H9 (cell line): ENCODE measurements at regions not wholly inside any gene's neighbourhood (a gene's known extent, or its start where the extent isn't known, plus 50 kb on each side); places are given as distances from the start of the nearest gene placed in this dataset.

Source experiments
- DNase-seq: peaks from one replicate; pipeline ENCODE4 v3.0.0-alpha.2; 2017
- H2AFZ ChIP-seq: one replicate; pipeline ENCODE4 v1.6.1; 2013; ENCODE audit warnings: mild to moderate bottlenecking, low read length, control low read depth, moderate library complexity
- H2AK5ac ChIP-seq: 2 replicates; pipeline ENCODE4 v1.6.1; 2013; ENCODE audit warnings: low read length, control low read depth, mixed read lengths; ENCODE audit not compliant: insufficient read length
- H2BK120ac ChIP-seq: one replicate; pipeline ENCODE4 v1.6.1; 2013; ENCODE audit warnings: low read depth, mild to moderate bottlenecking, low read length, control low read depth, inconsistent platforms; ENCODE audit not compliant: poor library complexity, severe bottlenecking
- H2BK12ac ChIP-seq: 2 replicates; pipeline ENCODE4 v1.6.1; 2013; ENCODE audit warnings: low read length, control low read depth, mixed read lengths, low read depth; ENCODE audit not compliant: insufficient read length
- H2BK15ac ChIP-seq: 2 replicates; pipeline ENCODE4 v1.6.1; 2013; ENCODE audit warnings: low read depth, low read length, control low read depth
- H2BK20ac ChIP-seq: one replicate; pipeline ENCODE4 v1.6.1; 2013; ENCODE audit warnings: low read depth, mild to moderate bottlenecking, low read length, control low read depth, inconsistent platforms; ENCODE audit not compliant: poor library complexity, severe bottlenecking
- H2BK5ac ChIP-seq: 2 replicates; pipeline ENCODE4 v1.6.1; 2013; ENCODE audit warnings: low read length, control low read depth, mixed read lengths; ENCODE audit not compliant: insufficient read length
- H3K14ac ChIP-seq: 2 replicates; pipeline ENCODE4 v1.6.1; 2013; ENCODE audit warnings: low read length, control low read depth; ENCODE audit not compliant: insufficient read depth
- H3K18ac ChIP-seq: 2 replicates; pipeline ENCODE4 v1.6.1; 2013; ENCODE audit warnings: low read depth, mild to moderate bottlenecking, mixed read lengths, low read length, control low read depth; ENCODE audit not compliant: insufficient read length
- H3K23ac ChIP-seq: 2 replicates; pipeline ENCODE4 v1.6.1; 2013; ENCODE audit warnings: low read length, control low read depth, mixed read lengths, low read depth; ENCODE audit not compliant: insufficient read length
- H3K23me2 ChIP-seq: 2 replicates; pipeline ENCODE4 v1.6.1; 2013; ENCODE audit warnings: low read depth, mild to moderate bottlenecking, mixed read lengths, low read length, control low read depth; ENCODE audit not compliant: insufficient read length, poor library complexity, severe bottlenecking
- H3K27ac ChIP-seq: 2 replicates; pipeline ENCODE4 v1.5.1; 2013; ENCODE audit warnings: low read length, control low read depth, mixed read lengths, low read depth; ENCODE audit not compliant: insufficient read length
- H3K27me3 ChIP-seq: 2 replicates; pipeline ENCODE4 v1.6.1; 2013; ENCODE audit warnings: low read length, control low read depth, inconsistent platforms; ENCODE audit not compliant: insufficient read depth
- H3K4ac ChIP-seq: 2 replicates; pipeline ENCODE4 v1.6.1; 2013; ENCODE audit warnings: low read depth, mild to moderate bottlenecking, control low read depth, inconsistent platforms, low read length, moderate library complexity
- H3K4me1 ChIP-seq: 2 replicates; pipeline ENCODE4 v1.6.1; 2013; ENCODE audit warnings: low read length, control low read depth, inconsistent platforms; ENCODE audit not compliant: insufficient read depth
- H3K4me2 ChIP-seq: 2 replicates; pipeline ENCODE4 v1.6.1; 2013; ENCODE audit warnings: low read length, control low read depth, mixed read lengths; ENCODE audit not compliant: insufficient read length, insufficient read depth
- H3K56ac ChIP-seq: 2 replicates; pipeline ENCODE4 v1.6.1; 2013; ENCODE audit warnings: low read depth, mild to moderate bottlenecking, mixed read lengths, low read length, control low read depth; ENCODE audit not compliant: insufficient read length
- H3K79me1 ChIP-seq: 2 replicates; pipeline ENCODE4 v1.6.1; 2013; ENCODE audit warnings: low read depth, mild to moderate bottlenecking, moderate library complexity, low read length, control low read depth, inconsistent platforms; ENCODE audit not compliant: insufficient read depth, poor library complexity, severe bottlenecking
- H3K79me2 ChIP-seq: 2 replicates; pipeline ENCODE4 v1.6.1; 2013; ENCODE audit warnings: low read length, control low read depth, inconsistent platforms; ENCODE audit not compliant: insufficient read depth
- H3K9ac ChIP-seq: 2 replicates; pipeline ENCODE4 v1.6.1; 2013; ENCODE audit warnings: low read length, control low read depth, mixed read lengths; ENCODE audit not compliant: insufficient read length; ENCODE audit errors: extremely low read depth
- H3K9me3 ChIP-seq: one replicate; pipeline ENCODE4 v1.6.1; 2013; ENCODE audit warnings: low read depth, low read length, inconsistent platforms; ENCODE audit not compliant: control insufficient read depth
- H3T11ph ChIP-seq: one replicate; pipeline ENCODE4 v1.6.1; 2013; ENCODE audit warnings: mild to moderate bottlenecking, low read length, control low read depth, inconsistent platforms
- H4K20me1 ChIP-seq: one replicate; pipeline ENCODE4 v1.6.1; 2013; ENCODE audit not compliant: control insufficient read depth, insufficient read length, insufficient read depth
- H4K5ac ChIP-seq: 2 replicates; pipeline ENCODE4 v1.6.1; 2013; ENCODE audit warnings: low read depth, mild to moderate bottlenecking, mixed read lengths, low read length, control low read depth; ENCODE audit not compliant: insufficient read length
- H4K8ac ChIP-seq: replicated peaks from 2 replicates; pipeline ENCODE4 v1.6.1; 2013; ENCODE audit warnings: low read length, control low read depth, mixed read lengths, low read depth; ENCODE audit not compliant: insufficient read length
- H4K91ac ChIP-seq: 2 replicates; pipeline ENCODE4 v1.6.1; 2013; ENCODE audit warnings: low read depth, mild to moderate bottlenecking, moderate library complexity, mixed read lengths, low read length, control low read depth; ENCODE audit not compliant: insufficient read length
- H3K27ac Mint-ChIP-seq, 3 experiments: 2 replicates in 2 of 3; 3 replicates in 1 of 3; pipeline ENCODE4 v1.8.0; 2020 to 2021; ENCODE audit warnings: mixed read lengths in 3 of 3, mild to moderate bottlenecking in 1 of 3, moderate library complexity in 1 of 3
- H3K27me3 Mint-ChIP-seq: 2 replicates; pipeline ENCODE4 v1.8.0; 2021; ENCODE audit warnings: low read depth, mild to moderate bottlenecking, moderate library complexity, mixed read lengths
- H3K36me3 Mint-ChIP-seq, 3 experiments: 2 replicates in 2 of 3; 3 replicates in 1 of 3; pipeline ENCODE4 v1.8.0; 2020 to 2021; ENCODE audit warnings: low read depth in 3 of 3, mixed read lengths in 3 of 3; ENCODE audit not compliant: insufficient read depth in 1 of 3
- H3K4me1 Mint-ChIP-seq, 2 experiments: 2 replicates each; pipeline ENCODE4 v1.8.0; 2020; ENCODE audit warnings: mixed read lengths in 2 of 2
- H3K4me3 Mint-ChIP-seq, 2 experiments: 2 replicates in 1 of 2; 3 replicates in 1 of 2; pipeline ENCODE4 v1.8.0; 2020 to 2021; ENCODE audit warnings: mild to moderate bottlenecking in 2 of 2, mixed read lengths in 2 of 2, moderate library complexity in 1 of 2
- H3K9me3 Mint-ChIP-seq, 2 experiments: 2 replicates in 1 of 2; 3 replicates in 1 of 2; pipeline ENCODE4 v1.8.0; 2020; ENCODE audit warnings: mild to moderate bottlenecking in 2 of 2, mixed read lengths in 2 of 2, moderate library complexity in 1 of 2
- WGBS: extraction: QIAGEN DNeasy Blood & Tissue Kit; methylation state at CpG from one replicate; pipeline ENCODE4 v1.1.7; 2013; ENCODE audit warnings: missing lambda C conversion rate, low lambda C conversion rate, mixed read lengths; ENCODE audit not compliant: insufficient read length; ENCODE audit errors: extremely low coverage; 5-methylcytosine and 5-hydroxymethylcytosine counted together
- TF ChIP-seq, protein P1 (sequence below): fragments of 200-600 bp; sonication (generic); conservative IDR thresholded peaks from 3 replicates; pipeline ENCODE4 v1.8.0; 2021; ENCODE audit warnings: antibody characterized with exemption, mild to moderate bottlenecking

DNA sequence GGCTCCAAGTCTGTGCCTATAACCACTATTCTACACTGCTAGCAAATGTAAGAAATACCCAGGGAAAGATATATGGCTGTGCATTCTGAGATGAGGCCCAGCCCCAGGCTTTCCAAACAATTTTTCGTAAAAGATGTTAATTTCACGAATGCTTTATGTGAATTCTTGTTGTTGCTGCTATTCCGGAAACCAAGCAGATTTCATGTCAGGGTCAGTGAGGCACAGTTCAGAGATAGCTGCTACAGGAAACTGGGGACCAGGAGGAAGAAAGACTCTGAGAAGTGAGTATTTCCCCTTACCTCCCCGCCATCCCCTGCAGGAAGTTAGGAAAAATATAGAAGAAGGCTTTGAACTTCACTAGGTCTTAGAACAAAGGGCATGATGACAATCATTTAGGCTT is 84.7 kb upstream of the TP53I11 start:
- Histone ChIP-seq H3K4me1 (no peaks in the 10 kb centered on the region), H4K91ac (no peak overlapping the region), H3K56ac (no peak overlapping the region), H4K8ac (no peak overlapping the region), H3K79me2 (no peaks in the 10 kb centered on the region), H3K79me1 (no peaks in the 10 kb centered on the region), H3K4me2 (no peak overlapping the region), H3K9me3 (peaks cover 8% of the 10 kb centered on the region), H3K23me2 (no peaks in the 10 kb centered on the region), H2BK5ac (no peak overlapping the region), H2AK5ac (no peak overlapping the region), H2BK20ac (no peak overlapping the region), H2AFZ (no peak overlapping the region), H4K5ac (no peak overlapping the region), H3K4ac (no peak overlapping the region), H3K27ac (no peak overlapping the region), H3K23ac (no peak overlapping the region), H3K18ac (no peak overlapping the region), H3K27me3 (no peaks in the 10 kb centered on the region), H3K14ac (no peak overlapping the region), H3K9ac (no peak overlapping the region), H3T11ph (no peak overlapping the region), H4K20me1 (no peaks in the 10 kb centered on the region), H2BK120ac (no peak overlapping the region), H2BK12ac (no peak overlapping the region), H2BK15ac (no peak overlapping the region)
- H3K27me3 Mint-ChIP-seq = peaks cover 8% of the 10 kb centered on the region
- peaks cover 0 to 16% (median 5%) of the 10 kb centered on the region in 3 experiments; a peak in 4 of 7 replicates for H3K36me3 Mint-ChIP-seq
- WGBS = no CpG with 5 or more reads among the region's 4 CpGs
- no peak overlapping the region for H3K4me3 Mint-ChIP-seq
- no peak for DNase-seq
- H3K9me3 Mint-ChIP-seq = peaks cover 8 to 14% of the 10 kb centered on the region in 2 experiments; a peak in 4 of 5 replicates
- TF ChIP-seq, protein P1, sequence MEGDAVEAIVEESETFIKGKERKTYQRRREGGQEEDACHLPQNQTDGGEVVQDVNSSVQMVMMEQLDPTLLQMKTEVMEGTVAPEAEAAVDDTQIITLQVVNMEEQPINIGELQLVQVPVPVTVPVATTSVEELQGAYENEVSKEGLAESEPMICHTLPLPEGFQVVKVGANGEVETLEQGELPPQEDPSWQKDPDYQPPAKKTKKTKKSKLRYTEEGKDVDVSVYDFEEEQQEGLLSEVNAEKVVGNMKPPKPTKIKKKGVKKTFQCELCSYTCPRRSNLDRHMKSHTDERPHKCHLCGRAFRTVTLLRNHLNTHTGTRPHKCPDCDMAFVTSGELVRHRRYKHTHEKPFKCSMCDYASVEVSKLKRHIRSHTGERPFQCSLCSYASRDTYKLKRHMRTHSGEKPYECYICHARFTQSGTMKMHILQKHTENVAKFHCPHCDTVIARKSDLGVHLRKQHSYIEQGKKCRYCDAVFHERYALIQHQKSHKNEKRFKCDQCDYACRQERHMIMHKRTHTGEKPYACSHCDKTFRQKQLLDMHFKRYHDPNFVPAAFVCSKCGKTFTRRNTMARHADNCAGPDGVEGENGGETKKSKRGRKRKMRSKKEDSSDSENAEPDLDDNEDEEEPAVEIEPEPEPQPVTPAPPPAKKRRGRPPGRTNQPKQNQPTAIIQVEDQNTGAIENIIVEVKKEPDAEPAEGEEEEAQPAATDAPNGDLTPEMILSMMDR = no peak
- no peak overlapping the region for H3K27ac Mint-ChIP-seq
- H3K4me1 Mint-ChIP-seq = no peaks in the 10 kb centered on the region
